C4-2B (cell line): ENCODE measurements at regions not wholly inside any gene's neighbourhood (a gene's known extent, or its start where the extent isn't known, plus 50 kb on each side); places are given as distances from the start of the nearest gene placed in this dataset.

Source experiments
- H3K27ac ChIP-seq: fragments of 450-650 bp; 2 replicates; pipeline ENCODE4 v1.5.1; 2017
- CTCF ChIP-seq: fragments of 450-650 bp; conservative IDR thresholded peaks from 2 replicates; pipeline ENCODE4 v1.5.1; 2017; ENCODE audit warnings: mild to moderate bottlenecking
- ZFX ChIP-seq: fragments of 450-650 bp; IDR thresholded peaks from 2 replicates; pipeline ENCODE4 v1.6.1; 2017

GRCh38 chrX:39750848-39751247 is 346.9 kb downstream of the BCOR start:
- H3K27ac ChIP-seq, result no peak overlapping the region
- TF ChIP-seq CTCF, result no peak
- TF ChIP-seq ZFX, result no peak

- peak overlapping the region; percentile 16; the same call in 1 of the 2 replicates for H3K27ac ChIP-seq
- TF ChIP-seq CTCF (no peak), ZFX (no peak)
These were observed 344.9 kb downstream of the BCOR start for GRCh38 chrX:39752815-39753214.

- TF ChIP-seq ZFX, result no peak
- no peak for TF ChIP-seq CTCF
- H3K27ac ChIP-seq, result peak overlapping the region; percentile 16; the same call in 1 of the 2 replicates
These were observed 344.3 kb downstream of the BCOR start for GRCh38 chrX:39753293-39753996.

GRCh38 chrX:39755143-39756032 is 342.4 kb downstream of the BCOR start:
- no peak for TF ChIP-seq CTCF
- peak overlapping the region; percentile 2; the same call in 1 of the 2 replicates for H3K27ac ChIP-seq

- peak overlapping the region; percentile 2; the same call in 1 of the 2 replicates for H3K27ac ChIP-seq
- TF ChIP-seq ZFX (no peak), CTCF (no peak)
These were observed 341.5 kb downstream of the BCOR start for GRCh38 chrX:39756086-39756883.

GRCh38 chrX:39757971-39758370 is 339.8 kb downstream of the BCOR start:
- TF ChIP-seq ZFX (no peak), CTCF (no peak)
- H3K27ac ChIP-seq, result no peak overlapping the region
